ENCODE measurements at regions not wholly inside any gene's neighbourhood (a gene's known extent, or its start where the extent isn't known, plus 50 kb on each side); places are given as distances from the start of the nearest gene placed in this dataset.
"Not testable (repeated sequence)": the region's sequence is repeated elsewhere in the genome, so short reads cannot be mapped to it uniquely, and the experiment has no call there.

- H3K4me3 ChIP-seq (ENCODE audit: low read depth in 1 of 2, low read length in 2 of 2) = no peak overlapping the region
- no peak overlapping the region for H3K9ac ChIP-seq (ENCODE audit: low read depth in 1 of 2, low read length in 2 of 2)
These were observed 219.6 kb downstream of the DKK2 start for GRCh38 chr4:106816496-106816895.

GRCh38 chr4:106810122-106810521, 226.0 kb downstream of the DKK2 start:
- Histone ChIP-seq H3K4me3 (ENCODE audit: low read depth in 1 of 2, low read length in 2 of 2) (no peak overlapping the region), H3K27ac (ENCODE audit: low read depth, low read length) (no peak overlapping the region), H3K27me3 (ENCODE audit: control insufficient read depth in 1 of 2, insufficient read depth in 2 of 2, low read length in 2 of 2) (no peaks in the 10 kb centered on the region), H3K9ac (ENCODE audit: low read depth in 1 of 2, low read length in 2 of 2) (no peak overlapping the region), H3K4me1 (ENCODE audit: control insufficient read depth in 1 of 2, insufficient read depth in 2 of 2, low read length in 2 of 2) (no peaks in the 10 kb centered on the region), H3K36me3 (ENCODE audit: control insufficient read depth in 1 of 2, insufficient read depth in 2 of 2, low read length in 2 of 2) (no peaks in the 10 kb centered on the region), H3K9me3 (ENCODE audit: control insufficient read depth in 1 of 2, low read length in 2 of 2) (no peaks in the 10 kb centered on the region)

More at GRCh38 chr4:106816496-106816895, 219.6 kb downstream of the DKK2 start:
- H3K27ac ChIP-seq (ENCODE audit: low read depth, low read length) = no peak overlapping the region
- H3K27me3 ChIP-seq (ENCODE audit: control insufficient read depth in 1 of 2, insufficient read depth in 2 of 2, low read length in 2 of 2) = no peaks in the 10 kb centered on the region
- H3K9me3 ChIP-seq (ENCODE audit: control insufficient read depth in 1 of 2, low read length in 2 of 2) = no peaks in the 10 kb centered on the region
- H3K36me3 ChIP-seq (ENCODE audit: control insufficient read depth in 1 of 2, insufficient read depth in 2 of 2, low read length in 2 of 2) = no peaks in the 10 kb centered on the region
- H3K4me1 ChIP-seq (ENCODE audit: control insufficient read depth in 1 of 2, insufficient read depth in 2 of 2, low read length in 2 of 2) = no peaks in the 10 kb centered on the region

- no peak overlapping the region for H3K4me3 ChIP-seq (ENCODE audit: low read depth in 1 of 2, low read length in 2 of 2)
These were observed 227.0 kb downstream of the DKK2 start for GRCh38 chr4:106809076-106809475.

GRCh38 chr4:106806158-106806797, 229.8 kb downstream of the DKK2 start:
- Histone ChIP-seq H3K9ac (ENCODE audit: low read depth in 1 of 2, low read length in 2 of 2) (no peak overlapping the region), H3K27me3 (ENCODE audit: control insufficient read depth in 1 of 2, insufficient read depth in 2 of 2, low read length in 2 of 2) (no peaks in the 10 kb centered on the region), H3K27ac (ENCODE audit: low read depth, low read length) (no peak overlapping the region), H3K9me3 (ENCODE audit: control insufficient read depth in 1 of 2, low read length in 2 of 2) (no peaks in the 10 kb centered on the region), H3K4me1 (ENCODE audit: control insufficient read depth in 1 of 2, insufficient read depth in 2 of 2, low read length in 2 of 2) (no peaks in the 10 kb centered on the region), H3K4me3 (ENCODE audit: low read depth in 1 of 2, low read length in 2 of 2) (no peak overlapping the region), H3K36me3 (ENCODE audit: control insufficient read depth in 1 of 2, insufficient read depth in 2 of 2, low read length in 2 of 2) (no peaks in the 10 kb centered on the region)

More at GRCh38 chr4:106809076-106809475, 227.0 kb downstream of the DKK2 start:
- Histone ChIP-seq H3K27ac (ENCODE audit: low read depth, low read length) (no peak overlapping the region), H3K27me3 (ENCODE audit: control insufficient read depth in 1 of 2, insufficient read depth in 2 of 2, low read length in 2 of 2) (no peaks in the 10 kb centered on the region), H3K9ac (ENCODE audit: low read depth in 1 of 2, low read length in 2 of 2) (no peak overlapping the region), H3K36me3 (ENCODE audit: control insufficient read depth in 1 of 2, insufficient read depth in 2 of 2, low read length in 2 of 2) (no peaks in the 10 kb centered on the region), H3K9me3 (ENCODE audit: control insufficient read depth in 1 of 2, low read length in 2 of 2) (no peaks in the 10 kb centered on the region), H3K4me1 (ENCODE audit: control insufficient read depth in 1 of 2, insufficient read depth in 2 of 2, low read length in 2 of 2) (no peaks in the 10 kb centered on the region)

GRCh38 chr4:106803083-106803482, 233.0 kb downstream of the DKK2 start:
- no peaks in the 10 kb centered on the region for H3K9me3 ChIP-seq (ENCODE audit: control insufficient read depth in 1 of 2, low read length in 2 of 2)
- H3K4me1 ChIP-seq (ENCODE audit: control insufficient read depth in 1 of 2, insufficient read depth in 2 of 2, low read length in 2 of 2) = no peaks in the 10 kb centered on the region
- no peak overlapping the region for H3K27ac ChIP-seq (ENCODE audit: low read depth, low read length)
- no peak overlapping the region for H3K9ac ChIP-seq (ENCODE audit: low read depth in 1 of 2, low read length in 2 of 2)
- H3K36me3 ChIP-seq (ENCODE audit: control insufficient read depth in 1 of 2, insufficient read depth in 2 of 2, low read length in 2 of 2) = no peaks in the 10 kb centered on the region
- H3K27me3 ChIP-seq (ENCODE audit: control insufficient read depth in 1 of 2, insufficient read depth in 2 of 2, low read length in 2 of 2) = no peaks in the 10 kb centered on the region
- H3K4me3 ChIP-seq (ENCODE audit: low read depth in 1 of 2, low read length in 2 of 2) = no peak overlapping the region

GRCh38 chr4:106801386-106801785, 234.7 kb downstream of the DKK2 start:
- Histone ChIP-seq H3K27ac (ENCODE audit: low read depth, low read length) (no peak overlapping the region), H3K4me3 (ENCODE audit: low read depth in 1 of 2, low read length in 2 of 2) (no peak overlapping the region), H3K36me3 (ENCODE audit: control insufficient read depth in 1 of 2, insufficient read depth in 2 of 2, low read length in 2 of 2) (no peaks in the 10 kb centered on the region), H3K9ac (ENCODE audit: low read depth in 1 of 2, low read length in 2 of 2) (no peak overlapping the region), H3K9me3 (ENCODE audit: control insufficient read depth in 1 of 2, low read length in 2 of 2) (no peaks in the 10 kb centered on the region), H3K4me1 (ENCODE audit: control insufficient read depth in 1 of 2, insufficient read depth in 2 of 2, low read length in 2 of 2) (no peaks in the 10 kb centered on the region), H3K27me3 (ENCODE audit: control insufficient read depth in 1 of 2, insufficient read depth in 2 of 2, low read length in 2 of 2) (no peaks in the 10 kb centered on the region)

GRCh38 chr4:106796876-106797275, 239.2 kb downstream of the DKK2 start:
- no peaks in the 10 kb centered on the region for H3K9me3 ChIP-seq (ENCODE audit: control insufficient read depth in 1 of 2, low read length in 2 of 2)
- no peaks in the 10 kb centered on the region for H3K36me3 ChIP-seq (ENCODE audit: control insufficient read depth in 1 of 2, insufficient read depth in 2 of 2, low read length in 2 of 2)
- no peaks in the 10 kb centered on the region for H3K4me1 ChIP-seq (ENCODE audit: control insufficient read depth in 1 of 2, insufficient read depth in 2 of 2, low read length in 2 of 2)
- no peaks in the 10 kb centered on the region for H3K27me3 ChIP-seq (ENCODE audit: control insufficient read depth in 1 of 2, insufficient read depth in 2 of 2, low read length in 2 of 2)
- H3K9ac ChIP-seq (ENCODE audit: low read depth in 1 of 2, low read length in 2 of 2) = no peak overlapping the region
- no peak overlapping the region for H3K27ac ChIP-seq (ENCODE audit: low read depth, low read length)
- H3K4me3 ChIP-seq (ENCODE audit: low read depth in 1 of 2, low read length in 2 of 2) = no peak overlapping the region

- H3K27me3 ChIP-seq (ENCODE audit: control insufficient read depth in 1 of 2, insufficient read depth in 2 of 2, low read length in 2 of 2) = no peaks in the 10 kb centered on the region
- no peaks in the 10 kb centered on the region for H3K9me3 ChIP-seq (ENCODE audit: control insufficient read depth in 1 of 2, low read length in 2 of 2)
- no peak overlapping the region for H3K27ac ChIP-seq (ENCODE audit: low read depth, low read length)
- no peak overlapping the region for H3K9ac ChIP-seq (ENCODE audit: low read depth in 1 of 2, low read length in 2 of 2)
- H3K4me3 ChIP-seq (ENCODE audit: low read depth in 1 of 2, low read length in 2 of 2) = no peak overlapping the region
- H3K4me1 ChIP-seq (ENCODE audit: control insufficient read depth in 1 of 2, insufficient read depth in 2 of 2, low read length in 2 of 2) = no peaks in the 10 kb centered on the region
- H3K36me3 ChIP-seq (ENCODE audit: control insufficient read depth in 1 of 2, insufficient read depth in 2 of 2, low read length in 2 of 2) = no peaks in the 10 kb centered on the region
These were observed 240.8 kb downstream of the DKK2 start for GRCh38 chr4:106795326-106795725.

- H3K4me3 ChIP-seq (ENCODE audit: low read depth in 1 of 2, low read length in 2 of 2) = no peak overlapping the region
- H3K9ac ChIP-seq (ENCODE audit: low read depth in 1 of 2, low read length in 2 of 2) = no peak overlapping the region
- no peaks in the 10 kb centered on the region for H3K27me3 ChIP-seq (ENCODE audit: control insufficient read depth in 1 of 2, insufficient read depth in 2 of 2, low read length in 2 of 2)
- H3K4me1 ChIP-seq (ENCODE audit: control insufficient read depth in 1 of 2, insufficient read depth in 2 of 2, low read length in 2 of 2) = no peaks in the 10 kb centered on the region
- H3K36me3 ChIP-seq (ENCODE audit: control insufficient read depth in 1 of 2, insufficient read depth in 2 of 2, low read length in 2 of 2) = no peaks in the 10 kb centered on the region
- no peak overlapping the region for H3K27ac ChIP-seq (ENCODE audit: low read depth, low read length)
- H3K9me3 ChIP-seq (ENCODE audit: control insufficient read depth in 1 of 2, low read length in 2 of 2) = peaks cover 0 to under 1% of the 10 kb centered on the region in 2 donors
These were observed 242.2 kb downstream of the DKK2 start for GRCh38 chr4:106793933-106794332.

- H3K27ac ChIP-seq (ENCODE audit: low read depth, low read length) = no peak overlapping the region
- no peaks in the 10 kb centered on the region for H3K9me3 ChIP-seq (ENCODE audit: control insufficient read depth in 1 of 2, low read length in 2 of 2)
- no peak overlapping the region for H3K4me3 ChIP-seq (ENCODE audit: low read depth in 1 of 2, low read length in 2 of 2)
- no peak overlapping the region for H3K9ac ChIP-seq (ENCODE audit: low read depth in 1 of 2, low read length in 2 of 2)
- no peaks in the 10 kb centered on the region for H3K4me1 ChIP-seq (ENCODE audit: control insufficient read depth in 1 of 2, insufficient read depth in 2 of 2, low read length in 2 of 2)
- H3K27me3 ChIP-seq (ENCODE audit: control insufficient read depth in 1 of 2, insufficient read depth in 2 of 2, low read length in 2 of 2) = no peaks in the 10 kb centered on the region
- H3K36me3 ChIP-seq (ENCODE audit: control insufficient read depth in 1 of 2, insufficient read depth in 2 of 2, low read length in 2 of 2) = no peaks in the 10 kb centered on the region
These were observed 260.5 kb downstream of the DKK2 start for GRCh38 chr4:106775636-106776035.

GRCh38 chr4:106774055-106774454, 262.1 kb downstream of the DKK2 start:
- not testable (repeated sequence) for H3K27me3 ChIP-seq (ENCODE audit: control insufficient read depth in 1 of 2, insufficient read depth in 2 of 2, low read length in 2 of 2); H3K4me3 ChIP-seq (ENCODE audit: low read depth in 1 of 2, low read length in 2 of 2); H3K4me1 ChIP-seq (ENCODE audit: control insufficient read depth in 1 of 2, insufficient read depth in 2 of 2, low read length in 2 of 2); H3K27ac ChIP-seq (ENCODE audit: low read depth, low read length); H3K9me3 ChIP-seq (ENCODE audit: control insufficient read depth in 1 of 2, low read length in 2 of 2); H3K9ac ChIP-seq (ENCODE audit: low read depth in 1 of 2, low read length in 2 of 2); H3K36me3 ChIP-seq (ENCODE audit: control insufficient read depth in 1 of 2, insufficient read depth in 2 of 2, low read length in 2 of 2)

Measured in duodenal mucosa (tissue), 2 donors.